WTC11 (cell line): ENCODE measurements at regions not wholly inside any gene's neighbourhood (a gene's known extent, or its start where the extent isn't known, plus 50 kb on each side); places are given as distances from the start of the nearest gene placed in this dataset.

Experiments
- ATAC-seq: fragments of 200-7000 bp; cut with Tn5 transposase; 2 replicates; pipeline ENCODE4 v1.10.0; 2021; ENCODE audit warnings: mild to moderate bottlenecking, moderate library complexity
- CTCF ChIA-PET: fragments of 300-600 bp; sonication (Branson Sonifier 250); formaldehyde crosslinking; loops from one replicate; lab custom pipeline; 2021; ENCODE audit warnings: antibody characterized with exemption; lab: Charles Lee
- POLR2A ChIA-PET: fragments of 350-600 bp; sonication (Branson Sonifier 250); formaldehyde crosslinking; loops from one replicate; lab custom pipeline; 2021; ENCODE audit warnings: antibody characterized with exemption; lab: Charles Lee
- DNase-seq: peaks from one replicate; pipeline ENCODE4 v3.0.0; 2021; ENCODE audit warnings: low spot score
- H3K27ac Mint-ChIP-seq: 2 replicates; pipeline ENCODE4 v1.8.0; 2021; ENCODE audit warnings: mixed read lengths
- H3K27me3 Mint-ChIP-seq: 2 replicates; pipeline ENCODE4 v1.8.0; 2021; ENCODE audit warnings: low read depth, mild to moderate bottlenecking, moderate library complexity, mixed read lengths
- H3K36me3 Mint-ChIP-seq: 2 replicates; pipeline ENCODE4 v1.8.0; 2021; ENCODE audit warnings: mixed read lengths
- H3K4me1 Mint-ChIP-seq: 2 replicates; pipeline ENCODE4 v1.8.0; 2022; ENCODE audit warnings: mixed read lengths
- H3K4me3 Mint-ChIP-seq: 2 replicates; pipeline ENCODE4 v1.8.0; 2021; ENCODE audit warnings: mild to moderate bottlenecking, moderate library complexity, mixed read lengths
- H3K9me3 Mint-ChIP-seq: 2 replicates; pipeline ENCODE4 v1.8.0; 2021; ENCODE audit warnings: mixed read lengths
- AR ChIP-seq: fragments of 250-450 bp; sonication (Bioruptor Pico); IDR thresholded peaks from 2 replicates; pipeline ENCODE4 v1.9.0; 2021; ENCODE audit warnings: mild to moderate bottlenecking
- ATF1 ChIP-seq: sonication (generic); formaldehyde crosslinking; IDR thresholded peaks from 2 replicates; pipeline ENCODE4 v1.8.1; 2023; ENCODE audit warnings: mild to moderate bottlenecking, moderate library complexity, missing genetic modification reagents
- ATF2 ChIP-seq: sonication (generic); formaldehyde crosslinking; IDR thresholded peaks from 2 replicates; pipeline ENCODE4 v1.8.1; 2022; ENCODE audit warnings: low read depth, missing genetic modification reagents, borderline replicate concordance
- ATF6 ChIP-seq: sonication (generic); formaldehyde crosslinking; IDR thresholded peaks from 2 replicates; pipeline ENCODE4 v1.8.1; 2023; ENCODE audit warnings: mild to moderate bottlenecking, missing genetic modification reagents
- CREM ChIP-seq: sonication (generic); formaldehyde crosslinking; IDR thresholded peaks from 2 replicates; pipeline ENCODE4 v1.8.1; 2022; ENCODE audit warnings: mild to moderate bottlenecking, missing genetic modification reagents, moderate library complexity
- E2F5 ChIP-seq: sonication (generic); formaldehyde crosslinking; IDR thresholded peaks from 2 replicates; pipeline ENCODE4 v1.8.1; 2022; ENCODE audit warnings: mild to moderate bottlenecking, moderate library complexity, missing genetic modification reagents
- ESRRA ChIP-seq: sonication (generic); formaldehyde crosslinking; IDR thresholded peaks from 2 replicates; pipeline ENCODE4 v1.8.1; 2022; ENCODE audit warnings: mild to moderate bottlenecking, missing genetic modification reagents, borderline replicate concordance
- FOXP1 ChIP-seq: sonication (generic); formaldehyde crosslinking; IDR thresholded peaks from 2 replicates; pipeline ENCODE4 v1.8.0; 2022; ENCODE audit warnings: missing genetic modification reagents, mild to moderate bottlenecking, moderate library complexity, borderline replicate concordance
- MAX ChIP-seq: sonication (generic); formaldehyde crosslinking; IDR thresholded peaks from 2 replicates; pipeline ENCODE4 v1.8.0; 2022; ENCODE audit warnings: mild to moderate bottlenecking, missing genetic modification reagents
- NFE2L1 ChIP-seq: sonication (generic); formaldehyde crosslinking; IDR thresholded peaks from 2 replicates; pipeline ENCODE4 v1.8.1; 2023; ENCODE audit warnings: missing genetic modification reagents
- NR1H2 ChIP-seq: sonication (generic); formaldehyde crosslinking; IDR thresholded peaks from 2 replicates; pipeline ENCODE4 v1.9.0; 2021; ENCODE audit warnings: mild to moderate bottlenecking, moderate library complexity, missing genetic modification reagents
- PRRX2 ChIP-seq: fragments of 250-450 bp; sonication (Bioruptor Pico); IDR thresholded peaks from 2 replicates; pipeline ENCODE4 v1.8.0; 2021; ENCODE audit warnings: mild to moderate bottlenecking
- STAT6 ChIP-seq: sonication (generic); formaldehyde crosslinking; conservative IDR thresholded peaks from 2 replicates; pipeline ENCODE4 v1.8.1; 2023; ENCODE audit warnings: mild to moderate bottlenecking, low read depth, missing genetic modification reagents, moderate library complexity
- TEAD1 ChIP-seq: sonication (generic); formaldehyde crosslinking; IDR thresholded peaks from 2 replicates; pipeline ENCODE4 v1.8.0; 2022; ENCODE audit warnings: mild to moderate bottlenecking, missing genetic modification reagents
- ZBTB21 ChIP-seq: sonication (generic); formaldehyde crosslinking; IDR thresholded peaks from 2 replicates; pipeline ENCODE4 v1.8.1; 2023; ENCODE audit warnings: mild to moderate bottlenecking, missing genetic modification reagents, borderline replicate concordance
- ZNF232 ChIP-seq: sonication (generic); formaldehyde crosslinking; IDR thresholded peaks from 2 replicates; pipeline ENCODE4 v1.8.0; 2022; ENCODE audit warnings: mild to moderate bottlenecking, missing genetic modification reagents
- ZNF281 ChIP-seq: sonication (generic); formaldehyde crosslinking; IDR thresholded peaks from 2 replicates; pipeline ENCODE4 v1.8.0; 2023; ENCODE audit warnings: mild to moderate bottlenecking, missing genetic modification reagents
- ZNF396 ChIP-seq: fragments of 250-450 bp; sonication (Bioruptor Pico); IDR thresholded peaks from 2 replicates; pipeline ENCODE4 v1.8.0; 2021; ENCODE audit warnings: mild to moderate bottlenecking, moderate library complexity, borderline replicate concordance
- TF ChIP-seq, protein P1 (sequence below): sonication (generic); formaldehyde crosslinking; IDR thresholded peaks from 2 replicates; pipeline ENCODE4 v1.8.1; 2023; ENCODE audit warnings: mild to moderate bottlenecking, missing genetic modification reagents

DNA sequence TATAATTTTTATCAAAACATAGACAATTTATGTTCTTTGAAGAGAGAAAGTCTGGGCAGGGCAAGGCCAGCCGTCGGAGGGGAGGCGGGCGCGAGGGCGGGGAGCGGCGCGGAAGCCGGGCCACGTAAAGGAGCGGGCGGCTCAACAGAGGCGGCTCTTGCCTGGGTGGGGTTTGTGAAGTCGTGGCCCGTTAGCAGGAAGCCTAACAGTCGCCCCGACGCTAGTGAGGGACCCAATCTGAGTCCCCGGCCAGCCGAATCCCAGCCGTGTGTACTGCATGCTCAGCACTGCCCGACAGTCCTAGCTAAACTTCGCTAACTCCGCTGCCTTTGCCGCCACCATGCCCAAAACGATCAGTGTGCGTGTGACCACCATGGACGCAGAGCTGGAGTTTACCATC, 1129.2 kb downstream of the CDH9 start (continued):
- no peak for TF ChIP-seq AR
- TF ChIP-seq ATF6: no peak
- TF ChIP-seq, protein P1, sequence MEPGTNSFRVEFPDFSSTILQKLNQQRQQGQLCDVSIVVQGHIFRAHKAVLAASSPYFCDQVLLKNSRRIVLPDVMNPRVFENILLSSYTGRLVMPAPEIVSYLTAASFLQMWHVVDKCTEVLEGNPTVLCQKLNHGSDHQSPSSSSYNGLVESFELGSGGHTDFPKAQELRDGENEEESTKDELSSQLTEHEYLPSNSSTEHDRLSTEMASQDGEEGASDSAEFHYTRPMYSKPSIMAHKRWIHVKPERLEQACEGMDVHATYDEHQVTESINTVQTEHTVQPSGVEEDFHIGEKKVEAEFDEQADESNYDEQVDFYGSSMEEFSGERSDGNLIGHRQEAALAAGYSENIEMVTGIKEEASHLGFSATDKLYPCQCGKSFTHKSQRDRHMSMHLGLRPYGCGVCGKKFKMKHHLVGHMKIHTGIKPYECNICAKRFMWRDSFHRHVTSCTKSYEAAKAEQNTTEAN (CRISPR knock-in tag): no peak
- TF ChIP-seq FOXP1 (CRISPR knock-in tag): no peak
- no peak for TF ChIP-seq TEAD1 (CRISPR knock-in tag)
- no peak for TF ChIP-seq ATF2 (CRISPR knock-in tag)
- no peak for TF ChIP-seq CREM (CRISPR knock-in tag)
- TF ChIP-seq, all 79 proteins: peak for 0

GRCh38 chr5:25905646-25906045, 1132.7 kb downstream of the CDH9 start:
- TF ChIP-seq ZNF281 (CRISPR knock-in tag) (no peak), STAT6 (no peak), E2F5 (CRISPR knock-in tag) (no peak), ZNF232 (CRISPR knock-in tag) (no peak), ZNF396 (no peak), MAX (no peak), ESRRA (no peak), PRRX2 (CRISPR knock-in tag) (no peak), ZBTB21 (CRISPR knock-in tag) (no peak), ATF1 (CRISPR knock-in tag) (no peak), NR1H2 (no peak), NFE2L1 (no peak)
- H3K36me3 Mint-ChIP-seq: peaks cover 5% of the 10 kb centered on the region; the same call in 1 of the 2 replicates
- H3K27me3 Mint-ChIP-seq: peaks cover 2% of the 10 kb centered on the region; the same call in 1 of the 2 replicates
- ATAC-seq (no peak), DNase-seq (no peak)
- H3K4me1 Mint-ChIP-seq: no peaks in the 10 kb centered on the region
- no peak overlapping the region for H3K27ac Mint-ChIP-seq
- ChIA-PET POLR2A (no interaction called here), CTCF (no interaction called here)
- no peak overlapping the region for H3K4me3 Mint-ChIP-seq
- H3K9me3 Mint-ChIP-seq: peaks cover 24% of the 10 kb centered on the region
